Vagina (tissue), 2 donors: ENCODE measurements at regions not wholly inside any gene's neighbourhood (a gene's known extent, or its start where the extent isn't known, plus 50 kb on each side); places are given as distances from the start of the nearest gene placed in this dataset.

Experiments
- POLR2A ChIP-seq, 2 donors: fragments of 450-650 bp; IDR thresholded peaks; one replicate each; pipeline ENCODE4 v1.6.1; 2017; ENCODE audit warnings: antibody characterized with exemption in 2 of 2, mild to moderate bottlenecking in 2 of 2, moderate library complexity in 2 of 2
- POLR2AphosphoS5 ChIP-seq, 2 donors: sonication (generic); formaldehyde crosslinking; IDR thresholded peaks; one replicate each; pipeline ENCODE4 v1.9.0; 2017; ENCODE audit warnings: antibody characterized with exemption in 2 of 2, mild to moderate bottlenecking in 2 of 2, low read depth in 1 of 2; ENCODE audit not compliant: insufficient read depth in 1 of 2
- TF ChIP-seq, protein P1 (sequence below), 3 experiments: fragments of 450-650 bp in 2 of 3; fragments of 200-600 bp in 1 of 3; sonication (generic) in 1 of 3; IDR thresholded peaks; one replicate each; pipeline ENCODE4 v1.5.1; 2017 to 2019; ENCODE audit warnings: antibody characterized with exemption in 3 of 3, mild to moderate bottlenecking in 2 of 3, moderate library complexity in 2 of 3

DNA sequence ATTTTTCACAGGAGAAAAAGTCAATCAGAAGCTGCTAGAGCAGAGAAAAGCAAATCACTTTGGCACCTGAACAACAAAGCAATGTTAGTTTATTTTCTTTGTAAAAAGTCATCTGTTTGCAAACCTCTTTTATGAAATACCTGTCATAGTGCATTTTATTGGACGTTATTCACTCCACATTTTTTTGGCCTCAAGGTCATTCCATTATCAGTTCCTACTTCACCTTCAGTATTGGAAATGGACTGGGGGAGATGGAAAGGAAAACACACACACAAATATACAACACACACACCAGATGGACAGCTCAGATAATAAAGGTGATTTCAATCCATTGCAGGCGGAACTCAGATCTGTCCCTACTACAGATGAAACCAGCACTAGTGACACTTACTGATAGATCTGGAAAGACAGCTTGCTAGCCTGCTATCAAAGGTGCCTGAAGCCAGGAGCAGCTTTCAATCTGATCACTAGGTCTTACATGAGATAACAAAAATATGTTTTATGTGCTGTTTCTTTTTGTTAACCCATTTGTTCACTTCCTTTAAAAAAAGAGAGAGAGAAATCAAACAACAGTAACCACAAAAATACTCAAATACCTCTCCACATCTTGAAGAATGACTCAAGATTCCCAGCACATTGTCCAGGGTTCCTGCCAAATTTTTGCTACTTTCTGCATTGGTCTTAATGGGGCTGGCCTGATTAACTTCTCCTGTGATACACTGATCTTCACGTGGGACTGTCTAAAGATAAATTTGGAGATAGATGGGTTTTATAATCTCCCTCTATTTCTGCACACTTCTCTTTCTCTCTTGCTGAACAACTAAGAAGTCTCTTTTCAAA is 844.3 kb upstream of the TENM4 start:
- TF ChIP-seq, protein P1, sequence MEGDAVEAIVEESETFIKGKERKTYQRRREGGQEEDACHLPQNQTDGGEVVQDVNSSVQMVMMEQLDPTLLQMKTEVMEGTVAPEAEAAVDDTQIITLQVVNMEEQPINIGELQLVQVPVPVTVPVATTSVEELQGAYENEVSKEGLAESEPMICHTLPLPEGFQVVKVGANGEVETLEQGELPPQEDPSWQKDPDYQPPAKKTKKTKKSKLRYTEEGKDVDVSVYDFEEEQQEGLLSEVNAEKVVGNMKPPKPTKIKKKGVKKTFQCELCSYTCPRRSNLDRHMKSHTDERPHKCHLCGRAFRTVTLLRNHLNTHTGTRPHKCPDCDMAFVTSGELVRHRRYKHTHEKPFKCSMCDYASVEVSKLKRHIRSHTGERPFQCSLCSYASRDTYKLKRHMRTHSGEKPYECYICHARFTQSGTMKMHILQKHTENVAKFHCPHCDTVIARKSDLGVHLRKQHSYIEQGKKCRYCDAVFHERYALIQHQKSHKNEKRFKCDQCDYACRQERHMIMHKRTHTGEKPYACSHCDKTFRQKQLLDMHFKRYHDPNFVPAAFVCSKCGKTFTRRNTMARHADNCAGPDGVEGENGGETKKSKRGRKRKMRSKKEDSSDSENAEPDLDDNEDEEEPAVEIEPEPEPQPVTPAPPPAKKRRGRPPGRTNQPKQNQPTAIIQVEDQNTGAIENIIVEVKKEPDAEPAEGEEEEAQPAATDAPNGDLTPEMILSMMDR (IDR thresholded peaks at IDR 0.05): no peak
- TF ChIP-seq POLR2A (IDR thresholded peaks at IDR 0.05): no peak
- TF ChIP-seq POLR2AphosphoS5 (IDR thresholded peaks at IDR 0.05; ENCODE audit: insufficient read depth in 1 of 2, low read depth in 1 of 2): no peak
